ENCODE measurements at regions not wholly inside any gene's neighbourhood (a gene's known extent, or its start where the extent isn't known, plus 50 kb on each side); places are given as distances from the start of the nearest gene placed in this dataset.
"Not testable (repeated sequence)": the region's sequence is repeated elsewhere in the genome, so short reads cannot be mapped to it uniquely, and the experiment has no call there.

- DNase-seq: no peak
Measured at GRCh38 chr6:16822975-16823717, 61.9 kb upstream of the ATXN1 start.

- DNase-seq: no peak
Measured at GRCh38 chr6:16822529-16822928, 61.3 kb upstream of the ATXN1 start.

GRCh38 chr6:16821834-16822264, 60.6 kb upstream of the ATXN1 start:
- no peak for DNase-seq

GRCh38 chr6:16820262-16820661, 59.0 kb upstream of the ATXN1 start:
- DNase-seq: not testable (repeated sequence)

- DNase-seq: no peak
Measured at GRCh38 chr6:16819752-16820151, 58.5 kb upstream of the ATXN1 start.

- DNase-seq: no peak
Measured at GRCh38 chr6:16818992-16819626, 57.8 kb upstream of the ATXN1 start.

- DNase-seq: no peak
Measured at GRCh38 chr6:16817594-16817993, 56.3 kb upstream of the ATXN1 start.

GRCh38 chr6:16816891-16817290, 55.6 kb upstream of the ATXN1 start:
- no peak for DNase-seq

- no peak for DNase-seq
Measured at GRCh38 chr6:16812993-16813392, 51.7 kb upstream of the ATXN1 start.

GRCh38 chr6:16811277-16811979, 50.2 kb upstream of the ATXN1 start:
- DNase-seq: no peak
